Right lobe of liver (tissue), 4 donors: ENCODE measurements at regions not wholly inside any gene's neighbourhood (a gene's known extent, or its start where the extent isn't known, plus 50 kb on each side); places are given as distances from the start of the nearest gene placed in this dataset.
"Not testable (repeated sequence)": the region's sequence is repeated elsewhere in the genome, so short reads cannot be mapped to it uniquely, and the experiment has no call there.

ENCODE experiments used
- CTCF ChIP-seq, 4 donors: fragments of 200-600 bp in 3 of 4; fragments of 450-650 bp in 1 of 4; IDR thresholded peaks; one replicate each; pipeline versions ENCODE4 v1.5.1 to v1.8.0; 2016 to 2022; ENCODE audit warnings: antibody characterized with exemption in 4 of 4, mild to moderate bottlenecking in 2 of 4
- POLR2A ChIP-seq: fragments of 450-650 bp; IDR thresholded peaks from one replicate; pipeline ENCODE4 v1.6.1; 2017; ENCODE audit warnings: antibody characterized with exemption, mild to moderate bottlenecking
- donor health status: DM: no; HTN: no; CAD: no.
- donor health status: DM: no; HTN: no; CAD: no.
- donor health status: DM: no; HTN: yes; CAD: no.

GRCh38 chr12:20160899-20161298, 207.4 kb upstream of the PDE3A start:
- TF ChIP-seq CTCF (IDR thresholded peaks at IDR 0.05); POLR2A: not testable (repeated sequence)
